HEK293 (cell line): ENCODE measurements at regions not wholly inside any gene's neighbourhood (a gene's known extent, or its start where the extent isn't known, plus 50 kb on each side); places are given as distances from the start of the nearest gene placed in this dataset.

Experiments used
- CTCF ChIA-PET: fragments of 350-600 bp; formaldehyde crosslinking; extraction: SDS; loops from one replicate; lab custom pipeline; 2021; ENCODE audit warnings: antibody characterized with exemption; lab: Yijun Ruan, JAX
- POLR2A ChIA-PET: fragments of 300-600 bp; formaldehyde crosslinking; extraction: SDS; loops from one replicate; lab custom pipeline; 2020; ENCODE audit warnings: antibody characterized with exemption, inconsistent platforms; lab: Yijun Ruan, JAX
- H3K27ac ChIP-seq: fragments of 200-500 bp; sonication (Bioruptor generic); 2 replicates; pipeline ENCODE4 v1.5.1; 2014; ENCODE audit warnings: low read depth, low read length, control low read depth, inconsistent platforms; ENCODE audit errors: extremely low read depth
- H3K36me3 ChIP-seq, 2 experiments: fragments of 200-500 bp in 1 of 2; sonication (Bioruptor generic) in 1 of 2; 1 replicate in 1 of 2; 2 replicates in 1 of 2; pipeline ENCODE4 v1.5.1; 2014 to 2017; ENCODE audit warnings: inconsistent platforms in 2 of 2, low read length in 2 of 2; ENCODE audit not compliant: control insufficient read depth in 2 of 2, insufficient read depth in 1 of 2
- H3K4me1 ChIP-seq: fragments of 200-500 bp; sonication (Bioruptor generic); 2 replicates; pipeline ENCODE4 v1.5.1; 2014; ENCODE audit warnings: mild to moderate bottlenecking, low read length, inconsistent platforms; ENCODE audit not compliant: control insufficient read depth, insufficient read depth
- H3K4me3 ChIP-seq: 2 replicates; pipeline ENCODE4 v1.5.1; 2011; ENCODE audit warnings: low read depth, mild to moderate bottlenecking, control low read depth, low read length, moderate library complexity
- H3K9me3 ChIP-seq: fragments of 200-500 bp; sonication (Bioruptor generic); 2 replicates; pipeline ENCODE4 v1.5.1; 2014; ENCODE audit warnings: low read depth, low read length, inconsistent platforms; ENCODE audit not compliant: control insufficient read depth, insufficient read depth
- CTCF ChIP-seq: fragments of 450-650 bp; formaldehyde crosslinking; IDR thresholded peaks from 2 replicates; pipeline ENCODE4 v1.5.1; 2016; ENCODE audit warnings: missing biosample characterization, missing genetic modification characterization
- HOXD13 ChIP-seq: sonication (generic); formaldehyde crosslinking; IDR thresholded peaks from 2 replicates; pipeline ENCODE4 v1.8.0; 2022; ENCODE audit warnings: missing genetic modification reagents, borderline replicate concordance
- KLF10 ChIP-seq: fragments of 450-650 bp; IDR thresholded peaks from 2 replicates; pipeline ENCODE4 v1.5.1; 2018; ENCODE audit warnings: missing biosample characterization, mild to moderate bottlenecking, missing genetic modification characterization
- PATZ1 ChIP-seq: fragments of 450-650 bp; formaldehyde crosslinking; IDR thresholded peaks from 2 replicates; pipeline ENCODE4 v1.5.1; 2016; ENCODE audit warnings: missing biosample characterization, missing genetic modification characterization
- RBAK ChIP-seq: fragments of 450-650 bp; formaldehyde crosslinking; IDR thresholded peaks from 2 replicates; pipeline ENCODE4 v1.5.1; 2016; ENCODE audit warnings: missing biosample characterization, missing genetic modification characterization
- SCRT1 ChIP-seq: fragments of 450-650 bp; formaldehyde crosslinking; IDR thresholded peaks from 2 replicates; pipeline ENCODE4 v1.5.1; 2016; ENCODE audit warnings: missing biosample characterization, missing genetic modification characterization, borderline replicate concordance
- SP2 ChIP-seq: fragments of 450-650 bp; formaldehyde crosslinking; IDR thresholded peaks from 2 replicates; pipeline ENCODE4 v1.5.1; 2016; ENCODE audit warnings: missing biosample characterization, missing genetic modification characterization
- ZBTB20 ChIP-seq: fragments of 450-650 bp; formaldehyde crosslinking; IDR thresholded peaks from 2 replicates; pipeline ENCODE4 v1.5.1; 2016; ENCODE audit warnings: missing biosample characterization, missing genetic modification characterization
- ZFHX2 ChIP-seq: fragments of 450-650 bp; formaldehyde crosslinking; conservative IDR thresholded peaks from 2 replicates; pipeline ENCODE4 v1.5.1; 2016; ENCODE audit warnings: missing biosample characterization, missing genetic modification characterization
- ZFP69B ChIP-seq: fragments of 450-650 bp; formaldehyde crosslinking; IDR thresholded peaks from 2 replicates; pipeline ENCODE4 v1.5.1; 2016; ENCODE audit warnings: missing biosample characterization, missing genetic modification characterization
- ZNF114 ChIP-seq: fragments of 450-650 bp; formaldehyde crosslinking; IDR thresholded peaks from 2 replicates; pipeline ENCODE4 v1.5.0; 2017; ENCODE audit warnings: missing biosample characterization, missing genetic modification characterization
- ZNF202 ChIP-seq: fragments of 450-650 bp; formaldehyde crosslinking; IDR thresholded peaks from 2 replicates; pipeline ENCODE4 v1.5.1; 2016; ENCODE audit warnings: missing biosample characterization, missing genetic modification characterization, borderline replicate concordance
- ZNF266 ChIP-seq: fragments of 450-650 bp; formaldehyde crosslinking; IDR thresholded peaks from 2 replicates; pipeline ENCODE4 v1.5.1; 2016; ENCODE audit warnings: missing biosample characterization, missing genetic modification characterization, low read depth
- ZNF324 ChIP-seq: fragments of 450-650 bp; formaldehyde crosslinking; IDR thresholded peaks from 2 replicates; pipeline ENCODE4 v1.5.1; 2016; ENCODE audit warnings: missing biosample characterization, missing genetic modification characterization
- ZNF529 ChIP-seq: fragments of 450-650 bp; formaldehyde crosslinking; IDR thresholded peaks from 2 replicates; pipeline ENCODE4 v1.5.1; 2017; ENCODE audit warnings: missing genetic modification characterization, missing biosample characterization; ENCODE audit not compliant: insufficient replicate concordance
- ZNF549 ChIP-seq: fragments of 450-650 bp; IDR thresholded peaks from 2 replicates; pipeline ENCODE4 v1.5.1; 2018; ENCODE audit warnings: missing biosample characterization, missing genetic modification characterization, mild to moderate bottlenecking, inconsistent platforms, moderate library complexity
- ZNF560 ChIP-seq: fragments of 450-650 bp; formaldehyde crosslinking; IDR thresholded peaks from 2 replicates; pipeline ENCODE4 v1.5.1; 2017; ENCODE audit warnings: missing biosample characterization, missing genetic modification characterization, borderline replicate concordance
- ZNF624 ChIP-seq: fragments of 450-650 bp; formaldehyde crosslinking; IDR thresholded peaks from 2 replicates; pipeline ENCODE4 v1.5.1; 2017; ENCODE audit warnings: missing biosample characterization, missing genetic modification characterization
- ZNF660 ChIP-seq: fragments of 450-650 bp; IDR thresholded peaks from 2 replicates; pipeline ENCODE4 v1.5.1; 2018; ENCODE audit warnings: missing biosample characterization, mild to moderate bottlenecking, missing genetic modification characterization
- ZNF677 ChIP-seq: fragments of 450-650 bp; IDR thresholded peaks from 2 replicates; pipeline ENCODE4 v1.5.0; 2018; ENCODE audit warnings: missing biosample characterization, mild to moderate bottlenecking, missing genetic modification characterization, moderate library complexity
- ZSCAN18 ChIP-seq: fragments of 450-650 bp; formaldehyde crosslinking; IDR thresholded peaks from 2 replicates; pipeline ENCODE4 v1.5.1; 2016; ENCODE audit warnings: missing biosample characterization, missing genetic modification characterization
- ZSCAN30 ChIP-seq: fragments of 450-650 bp; IDR thresholded peaks from 2 replicates; pipeline ENCODE4 v1.5.1; 2018; ENCODE audit warnings: missing biosample characterization, mild to moderate bottlenecking, missing genetic modification characterization, moderate library complexity

- no peak overlapping the region for H3K27ac ChIP-seq
- CTCF ChIA-PET = no interaction called here
- no peaks in the 10 kb centered on the region for H3K36me3 ChIP-seq
- TF ChIP-seq ZNF549 (tag by site-specific recombination) (no peak), RBAK (no peak), KLF10 (tag by site-specific recombination) (no peak)
- TF ChIP-seq, all 188 proteins: peak for 0
- POLR2A ChIA-PET = no interaction called here
- Histone ChIP-seq H3K4me1 (no peaks in the 10 kb centered on the region), H3K9me3 (no peaks in the 10 kb centered on the region), H3K4me3 (no peak overlapping the region)
Measured at GRCh38 chr1:195325181-195325580, 1283.1 kb downstream of the KCNT2 start.

DNA sequence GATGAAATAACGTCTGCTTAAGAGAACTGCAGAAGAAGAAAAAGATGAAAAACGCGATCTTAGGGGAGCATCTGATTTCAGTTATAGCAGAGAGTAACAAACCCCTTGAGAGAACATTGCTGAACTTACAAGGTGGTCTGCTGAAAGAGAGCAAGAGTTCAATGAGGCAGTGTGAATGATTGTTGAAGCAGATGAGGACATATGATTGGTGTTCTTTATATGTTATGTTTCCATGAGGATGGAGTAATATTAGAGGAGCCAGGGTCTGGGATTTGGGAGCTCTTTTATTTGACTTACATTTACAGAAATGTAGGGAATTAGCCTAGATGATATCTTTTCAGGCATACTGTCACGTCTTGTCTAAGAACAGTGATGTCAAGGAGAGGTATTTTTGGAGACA is 1302.0 kb downstream of the KCNT2 start:
- TF ChIP-seq HOXD13 (CRISPR knock-in tag) = no peak
- no peak for TF ChIP-seq ZNF266
- no peak for TF ChIP-seq ZNF660 (tag by site-specific recombination)
- no peak for TF ChIP-seq ZNF324 (tag by site-specific recombination)
- no peak for TF ChIP-seq ZNF529
- TF ChIP-seq ZFP69B (tag by site-specific recombination) = no peak
- no peak for TF ChIP-seq ZNF624
- no peak for TF ChIP-seq ZNF114 (tag by site-specific recombination)
- TF ChIP-seq PATZ1 (tag by site-specific recombination) = no peak
- TF ChIP-seq ZNF677 = no peak
- no peak for TF ChIP-seq ZNF560 (tag by site-specific recombination)
- no peak for TF ChIP-seq SCRT1 (tag by site-specific recombination)
- TF ChIP-seq SP2 (tag by site-specific recombination) = no peak
- no peak for TF ChIP-seq ZFHX2 (tag by site-specific recombination)
- TF ChIP-seq ZBTB20 (tag by site-specific recombination) = no peak
- TF ChIP-seq CTCF (tag by site-specific recombination) = no peak
- TF ChIP-seq ZNF202 (tag by site-specific recombination) = no peak
- no peak for TF ChIP-seq ZSCAN30 (tag by site-specific recombination)
- no peak for TF ChIP-seq ZSCAN18 (tag by site-specific recombination)
- TF ChIP-seq KLF10 (tag by site-specific recombination) = no peak
- no peaks in the 10 kb centered on the region for H3K4me1 ChIP-seq
- no peaks in the 10 kb centered on the region for H3K36me3 ChIP-seq
- H3K27ac ChIP-seq = no peak overlapping the region
- ChIA-PET POLR2A (no interaction called here), CTCF (no interaction called here)
- no peaks in the 10 kb centered on the region for H3K9me3 ChIP-seq
- H3K4me3 ChIP-seq = no peak overlapping the region
